SK-N-SH (cell line): ENCODE measurements at regions not wholly inside any gene's neighbourhood (a gene's known extent, or its start where the extent isn't known, plus 50 kb on each side); places are given as distances from the start of the nearest gene placed in this dataset.

ENCODE experiments used
- CTCF ChIA-PET: fragments of 300-600, 350-600 bp; formaldehyde crosslinking; extraction: SDS; loops from one replicate; lab custom pipeline; 2021; lab: Yijun Ruan, JAX
- POLR2A ChIA-PET: fragments of 350-600 bp; sonication (Branson Sonifier 250); formaldehyde crosslinking; extraction: SDS; loops from one replicate; lab custom pipeline; 2020; ENCODE audit warnings: antibody characterized with exemption, inconsistent platforms; lab: Yijun Ruan, JAX
- DNase-seq: peaks from one replicate; pipeline ENCODE4 v3.0.0; 2012
- H2AFZ ChIP-seq: fragments of 200-600 bp; sonication (generic); 2 replicates; pipeline ENCODE4 v1.8.1; 2016; ENCODE audit warnings: antibody characterized with exemption, mild to moderate bottlenecking, low read depth
- H3F3A ChIP-seq: fragments of 200-600 bp; sonication (generic); replicated peaks from 2 replicates; pipeline ENCODE3; 2016; ENCODE audit warnings: antibody characterized with exemption, mild to moderate bottlenecking; ENCODE audit not compliant: insufficient read depth
- H3K27ac ChIP-seq, 2 experiments: fragments of 200-500 bp in 1 of 2; fragments of 200-600 bp in 1 of 2; sonication (Bioruptor generic) in 1 of 2; sonication (generic), shearing (Covaris generic) in 1 of 2; 2 replicates each; pipeline versions ENCODE4 v1.5.1 to v1.6.1; 2014 to 2016; ENCODE audit warnings: low read depth in 2 of 2, inconsistent platforms in 1 of 2, low read length in 1 of 2, mild to moderate bottlenecking in 1 of 2, mixed read lengths in 1 of 2
- H3K27me3 ChIP-seq: fragments of 200-600 bp; sonication (generic), shearing (Covaris generic); 2 replicates; pipeline ENCODE4 v1.6.1; 2016; ENCODE audit warnings: mixed run types; ENCODE audit not compliant: insufficient read depth
- H3K36me3 ChIP-seq, 2 experiments: fragments of 200-500 bp in 1 of 2; fragments of 200-600 bp in 1 of 2; sonication (Bioruptor generic) in 1 of 2; sonication (generic) in 1 of 2; replicated peaks in 1 of 2; 2 replicates each; pipeline versions ENCODE3 to v1.5.1; 2014 to 2016; ENCODE audit warnings: low read length in 1 of 2, mild to moderate bottlenecking in 1 of 2; ENCODE audit not compliant: insufficient read depth in 2 of 2, control insufficient read depth in 1 of 2
- H3K4me1 ChIP-seq, 2 experiments: fragments of 200-500 bp in 1 of 2; fragments of 200-600 bp in 1 of 2; sonication (Bioruptor generic) in 1 of 2; sonication (generic), shearing (Covaris generic) in 1 of 2; 2 replicates each; pipeline versions ENCODE4 v1.5.1 to v1.6.1; 2014 to 2016; ENCODE audit warnings: low read depth in 1 of 2, low read length in 1 of 2, mixed run types in 1 of 2; ENCODE audit not compliant: insufficient read depth in 2 of 2, control insufficient read depth in 1 of 2
- H3K4me2 ChIP-seq: fragments of 200-600 bp; sonication (generic), shearing (Covaris generic); 2 replicates; pipeline ENCODE4 v1.6.1; 2017; ENCODE audit warnings: mixed run types
- H3K4me3 ChIP-seq, 2 experiments: fragments of 200-500 bp in 1 of 2; fragments of 200-600 bp in 1 of 2; sonication (Bioruptor generic) in 1 of 2; sonication (generic), shearing (Covaris generic) in 1 of 2; 2 replicates each; pipeline versions ENCODE4 v1.5.1 to v1.8.1; 2014 to 2016; ENCODE audit warnings: low read depth in 2 of 2, inconsistent platforms in 1 of 2, low read length in 1 of 2, mild to moderate bottlenecking in 1 of 2, mixed read lengths in 1 of 2, moderate library complexity in 1 of 2
- H3K79me2 ChIP-seq: fragments of 200-600 bp; sonication (generic); 2 replicates; pipeline ENCODE4 v1.8.1; 2017; ENCODE audit warnings: mild to moderate bottlenecking; ENCODE audit not compliant: insufficient read depth
- H3K9ac ChIP-seq: fragments of 200-600 bp; sonication (generic); 2 replicates; pipeline ENCODE4 v1.6.1; 2017; ENCODE audit warnings: mixed run types
- H3K9me2 ChIP-seq: fragments of 200-600 bp; sonication (generic); 2 replicates; pipeline ENCODE4 v1.6.1; 2017; ENCODE audit warnings: mixed run types
- H3K9me3 ChIP-seq: fragments of 200-600 bp; sonication (generic); 2 replicates; pipeline ENCODE4 v1.6.1; 2017; ENCODE audit warnings: mixed run types, mild to moderate bottlenecking, moderate library complexity
- H4K20me1 ChIP-seq: fragments of 200-600 bp; sonication (generic); 2 replicates; pipeline ENCODE4 v1.6.1; 2017; ENCODE audit warnings: mild to moderate bottlenecking, mixed run types; ENCODE audit not compliant: insufficient read depth
- CTCF ChIP-seq: fragments of 200-600 bp; sonication (generic); IDR thresholded peaks from 2 replicates; pipeline ENCODE4 v1.6.1; 2017; ENCODE audit warnings: antibody characterized with exemption, mild to moderate bottlenecking, moderate library complexity
- EP300 ChIP-seq, 2 experiments: IDR thresholded peaks; 2 replicates each; pipeline versions ENCODE4 v1.4.0 to v1.6.1; 2012; ENCODE audit warnings: borderline replicate concordance in 1 of 2, low read depth in 1 of 2, low read length in 1 of 2
- FOSL2 ChIP-seq: IDR thresholded peaks from 2 replicates; pipeline ENCODE4 v1.4.0; 2012; ENCODE audit warnings: low read depth, mild to moderate bottlenecking, moderate library complexity, borderline replicate concordance
- FOXJ3 ChIP-seq: sonication (generic); formaldehyde crosslinking; IDR thresholded peaks from 2 replicates; pipeline ENCODE4 v1.5.1; 2020; ENCODE audit warnings: mild to moderate bottlenecking, missing genetic modification reagents
- GATA2 ChIP-seq: sonication (generic); formaldehyde crosslinking; IDR thresholded peaks from 2 replicates; pipeline ENCODE4 v1.5.0; 2020; ENCODE audit warnings: mild to moderate bottlenecking, missing genetic modification reagents
- IRF3 ChIP-seq: fragments of 150-350 bp; IDR thresholded peaks from 2 replicates; pipeline ENCODE4 v1.6.1; 2016; ENCODE audit warnings: mild to moderate bottlenecking, low read depth, low read length
- MXI1 ChIP-seq: IDR thresholded peaks from 2 replicates; pipeline ENCODE4 v1.6.1; 2012; ENCODE audit warnings: mild to moderate bottlenecking, low read depth, low read length, improper control_type of control experiment
- NFIC ChIP-seq: IDR thresholded peaks from 2 replicates; pipeline ENCODE4 v1.4.0; 2012; ENCODE audit warnings: borderline replicate concordance
- NRF1 ChIP-seq: IDR thresholded peaks from 2 replicates; pipeline ENCODE4 v1.6.1; 2012; ENCODE audit warnings: low read depth, mild to moderate bottlenecking, low read length
- RCOR1 ChIP-seq: fragments of 150-350 bp; IDR thresholded peaks from 2 replicates; pipeline ENCODE4 v1.6.1; 2017; ENCODE audit warnings: antibody characterized with exemption, low read length
- RFX5 ChIP-seq: IDR thresholded peaks from 2 replicates; pipeline ENCODE4 v1.6.1; 2012; ENCODE audit warnings: mild to moderate bottlenecking, improper control_type of control experiment, low read length
- RXRA ChIP-seq: IDR thresholded peaks from 2 replicates; pipeline ENCODE4 v1.4.0; 2012; ENCODE audit warnings: low read depth, mild to moderate bottlenecking, borderline replicate concordance
- SIN3A ChIP-seq: IDR thresholded peaks from 2 replicates; pipeline ENCODE4 v1.6.1; 2012; ENCODE audit warnings: low read depth, mild to moderate bottlenecking, low read length, moderate library complexity, borderline replicate concordance
- TCF12 ChIP-seq: IDR thresholded peaks from 2 replicates; pipeline ENCODE4 v1.4.0; 2012
- USF1 ChIP-seq: IDR thresholded peaks from 2 replicates; pipeline ENCODE4 v1.4.0; 2012; ENCODE audit warnings: low read depth, borderline replicate concordance
- YY1 ChIP-seq: IDR thresholded peaks from 2 replicates; pipeline ENCODE4 v1.4.0; 2012; ENCODE audit warnings: low read depth, mild to moderate bottlenecking
- ZBTB33 ChIP-seq: IDR thresholded peaks from 2 replicates; pipeline ENCODE4 v1.4.0; 2012; ENCODE audit warnings: low read depth, borderline replicate concordance
- whole genome bisulfite sequencing: methylation state at CpG from one replicate; pipeline ENCODE4 v1.1.6; 2017; ENCODE audit warnings: low lambda C conversion rate; 5-methylcytosine and 5-hydroxymethylcytosine counted together

GRCh38 chr4:74583089-74583700 is 138.3 kb downstream of the AREG start:
- Histone ChIP-seq H3K27me3 (peaks cover 12% of the 10 kb centered on the region; the same call in 1 of the 2 replicates), H3K9me2 (no peaks in the 10 kb centered on the region), H3K36me3 (no peaks in the 10 kb centered on the region), H3K4me1 (no peaks in the 10 kb centered on the region), H3K79me2 (no peaks in the 10 kb centered on the region), H3K4me2 (no peak overlapping the region), H4K20me1 (no peaks in the 10 kb centered on the region), H3K9me3 (no peaks in the 10 kb centered on the region), H3K9ac (no peak overlapping the region), H2AFZ (no peak overlapping the region), H3F3A (no peaks in the 10 kb centered on the region), H3K27ac (no peak overlapping the region), H3K4me3 (no peak overlapping the region)
- no peak for DNase-seq
- TF ChIP-seq NRF1 = no peak
- no peak for TF ChIP-seq IRF3
- no peak for TF ChIP-seq NFIC
- no peak for TF ChIP-seq EP300 (IDR thresholded peaks at IDR 0.05; ENCODE audit: borderline replicate concordance in 1 of 2, low read depth in 1 of 2, low read length in 1 of 2)
- no peak for TF ChIP-seq TCF12
- TF ChIP-seq ZBTB33 = no peak
- no peak for TF ChIP-seq GATA2
- no peak for TF ChIP-seq MXI1
- TF ChIP-seq YY1 = no peak
- no peak for TF ChIP-seq RXRA
- TF ChIP-seq USF1 = no peak
- TF ChIP-seq CTCF = no peak
- no peak for TF ChIP-seq FOSL2
- no peak for TF ChIP-seq SIN3A
- no peak for TF ChIP-seq RFX5
- TF ChIP-seq RCOR1 = no peak
- no peak for TF ChIP-seq FOXJ3 (CRISPR knock-in tag)
- ChIA-PET POLR2A (no interaction called here), CTCF (no interaction called here)
- 0% methylated on average over 1 of the region's 1 CpG for WGBS
